HG03135 (cell line): ENCODE measurements at regions not wholly inside any gene's neighbourhood (a gene's known extent, or its start where the extent isn't known, plus 50 kb on each side); places are given as distances from the start of the nearest gene placed in this dataset.
"Not testable (repeated sequence)": the region's sequence is repeated elsewhere in the genome, so short reads cannot be mapped to it uniquely, and the experiment has no call there.

ENCODE experiments used
- ATAC-seq: cut with Tn5 transposase; IDR thresholded peaks from one replicate; pipeline ENCODE4 v1.9.1; 2021; ENCODE audit warnings: mild to moderate bottlenecking, moderate library complexity; ENCODE audit not compliant: unreplicated experiment

GRCh38 chr6:102820098-102820497 is 1426.6 kb downstream of the GRIK2 start:
- no peak for ATAC-seq

GRCh38 chr6:102815207-102815606 is 1421.7 kb downstream of the GRIK2 start:
- no peak for ATAC-seq

DNA sequence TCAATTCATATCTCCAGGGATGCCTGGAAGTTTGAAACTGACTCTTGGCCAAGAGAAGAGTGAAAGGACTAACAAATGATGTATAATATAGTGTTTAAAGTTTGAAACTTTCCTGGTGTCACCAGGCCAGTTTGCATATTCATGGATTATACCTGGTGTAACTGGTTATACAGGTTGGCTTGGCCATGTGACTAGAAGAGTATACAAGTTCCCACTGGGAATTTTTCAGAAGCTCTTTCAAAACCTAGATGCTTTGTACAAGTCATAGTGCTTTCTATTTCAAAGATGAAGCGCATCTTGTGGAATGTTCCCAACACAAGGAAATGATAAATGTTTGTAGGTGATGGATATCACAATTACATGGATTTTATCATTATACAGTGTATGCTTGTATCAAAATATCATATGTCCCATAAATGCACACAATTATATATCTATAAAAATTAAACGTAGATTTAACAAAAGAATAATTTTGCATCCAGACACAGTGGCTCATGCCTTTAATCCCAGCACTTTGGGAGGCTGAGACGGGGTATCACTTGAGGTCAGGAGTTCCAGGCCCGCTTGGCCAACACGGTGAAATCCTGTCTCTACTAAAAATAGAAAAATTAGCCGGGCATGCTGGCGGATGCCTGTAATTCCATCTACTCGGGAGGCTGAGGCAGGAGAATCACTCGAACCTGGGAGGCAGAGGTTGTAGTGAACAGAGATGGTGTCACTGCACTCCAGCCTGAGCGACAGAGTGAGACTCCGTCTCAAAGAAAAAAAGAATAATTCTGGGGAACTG is 1420.2 kb downstream of the GRIK2 start:
- ATAC-seq = no peak

DNA sequence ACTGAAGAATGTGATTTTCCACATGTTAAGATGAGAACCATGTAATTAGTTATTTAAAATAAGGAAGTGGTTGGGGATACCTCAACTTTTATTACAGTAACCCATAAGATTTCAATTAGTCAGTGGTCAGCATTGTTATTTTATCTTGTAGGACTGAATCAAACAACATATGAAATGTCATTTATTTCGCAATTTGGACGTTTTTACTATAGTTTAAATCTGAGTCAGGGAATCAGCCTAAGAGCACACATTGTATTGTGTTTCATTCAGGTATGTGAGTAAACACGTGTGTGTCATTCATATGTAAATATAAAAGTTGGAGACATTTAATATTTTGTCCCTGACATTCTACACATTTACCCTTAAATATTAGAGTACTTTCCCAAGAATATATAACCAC is 1418.7 kb downstream of the GRIK2 start:
- ATAC-seq = no peak

- ATAC-seq = not testable (repeated sequence)
Measured at GRCh38 chr6:102808944-102809505, 1415.5 kb downstream of the GRIK2 start.

DNA sequence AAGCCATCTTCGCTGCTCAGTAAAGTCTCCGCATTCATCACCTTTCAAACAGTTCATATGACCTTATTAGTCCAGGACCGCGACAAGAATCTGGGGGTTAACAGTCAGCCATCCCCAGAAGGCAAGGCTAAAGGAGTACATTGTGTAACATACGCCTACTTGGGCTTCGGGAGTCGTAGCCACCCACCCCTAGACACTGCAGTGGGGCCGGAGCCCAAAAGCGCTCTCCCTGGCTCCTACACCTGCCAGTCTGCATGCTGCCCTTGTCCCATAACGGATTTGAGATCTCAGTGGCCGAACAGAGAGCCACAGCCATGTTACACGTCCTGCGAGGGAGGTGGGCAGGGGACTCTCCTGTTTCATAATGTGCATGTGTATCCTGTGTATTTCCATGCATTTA is 1405.5 kb downstream of the GRIK2 start:
- no peak for ATAC-seq

- no peak for ATAC-seq
Measured at GRCh38 chr6:102798636-102799035, 1405.1 kb downstream of the GRIK2 start.

DNA sequence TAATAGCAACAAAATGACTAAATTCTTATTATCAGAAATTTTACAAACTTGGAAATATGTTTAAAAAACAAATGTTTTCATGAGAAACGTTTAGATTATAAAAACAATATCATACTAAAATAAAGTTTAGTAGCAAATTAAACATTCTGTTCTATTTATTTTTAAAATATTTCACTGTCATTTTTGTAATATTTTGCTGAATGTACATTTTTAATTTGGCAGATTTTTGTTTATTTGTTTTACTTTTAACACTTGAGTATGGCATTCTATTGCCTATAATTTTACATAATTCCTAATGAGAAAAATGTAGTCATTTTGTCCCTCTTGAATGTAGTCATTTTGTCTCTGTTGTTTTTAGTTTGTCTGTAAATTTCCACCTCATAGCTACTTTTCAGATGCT is 1400.2 kb downstream of the GRIK2 start:
- ATAC-seq = no peak

DNA sequence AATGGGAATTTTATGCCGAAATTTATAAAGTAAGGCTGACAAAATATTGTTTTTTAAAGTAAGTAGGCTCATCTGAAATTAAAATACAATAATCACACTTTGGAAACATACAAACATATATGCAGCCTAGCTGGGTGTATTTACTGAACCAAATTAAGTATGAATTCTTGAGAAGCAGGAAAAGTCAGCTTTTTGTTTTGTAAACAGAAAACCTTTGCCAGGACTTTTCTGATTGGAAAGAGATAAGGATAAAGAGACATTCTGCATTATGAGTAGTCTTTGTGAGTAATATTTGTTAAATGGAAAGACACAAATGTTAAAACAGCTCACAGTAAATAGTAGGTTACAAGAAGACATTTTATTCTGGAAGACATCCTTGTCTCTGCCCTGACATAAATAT is 1380.8 kb downstream of the GRIK2 start:
- no peak for ATAC-seq

DNA sequence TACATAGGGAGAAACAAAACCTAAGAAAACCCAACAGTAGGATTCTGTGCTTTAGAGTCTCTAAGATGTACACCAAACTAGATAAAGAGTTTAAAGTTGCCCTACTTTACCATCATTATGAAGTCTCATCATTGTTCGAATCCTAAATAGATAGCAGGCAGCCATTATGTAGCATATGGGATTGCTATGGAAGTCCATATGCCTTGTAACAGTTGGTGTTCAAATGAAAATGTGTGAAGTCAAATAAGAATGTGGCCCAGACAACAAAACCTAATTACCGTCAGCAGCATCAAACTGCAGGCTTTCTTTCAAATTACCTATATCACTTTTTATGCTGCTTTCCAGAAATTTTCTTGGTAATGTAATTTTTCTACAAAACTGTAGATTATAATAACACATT is 1380.1 kb downstream of the GRIK2 start:
- no peak for ATAC-seq

DNA sequence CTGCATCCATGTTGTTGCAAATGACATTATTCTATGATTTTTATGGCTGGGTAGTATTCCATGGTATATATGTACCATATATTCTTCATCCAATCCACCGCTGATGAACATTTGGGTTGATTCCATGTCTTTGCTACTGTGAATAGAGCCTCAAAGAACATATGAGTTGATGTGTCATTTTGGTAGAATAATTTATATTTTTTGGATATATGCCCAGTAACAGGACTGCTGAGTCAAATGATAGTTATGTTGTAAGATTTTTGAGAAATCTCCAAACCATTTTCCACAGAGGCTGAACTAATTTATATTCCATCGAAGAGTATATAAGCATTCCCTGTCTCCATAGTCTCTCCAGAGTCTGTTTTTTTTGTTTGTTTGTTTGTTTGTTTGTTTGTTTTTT is 1373.5 kb downstream of the GRIK2 start:
- ATAC-seq = no peak

DNA sequence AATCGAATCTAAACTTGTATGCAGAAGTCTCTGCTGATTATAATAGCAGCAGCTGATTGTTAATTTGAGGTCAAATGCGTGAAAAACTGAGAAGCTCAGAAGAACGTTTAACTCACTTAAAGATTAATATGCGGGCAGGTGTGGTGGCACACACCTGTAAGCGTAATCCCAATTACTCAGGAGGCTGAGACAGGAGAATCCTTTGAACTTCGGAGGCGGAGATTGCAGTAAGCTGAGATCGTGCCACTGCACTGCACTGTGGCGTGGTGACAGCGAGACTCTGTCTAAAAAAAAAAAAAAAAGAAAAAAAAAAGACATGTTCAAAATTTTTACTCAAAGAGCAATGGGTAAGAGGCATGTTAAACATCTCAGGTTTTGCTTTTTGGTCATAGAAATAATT is 1370.8 kb downstream of the GRIK2 start:
- no peak for ATAC-seq

DNA sequence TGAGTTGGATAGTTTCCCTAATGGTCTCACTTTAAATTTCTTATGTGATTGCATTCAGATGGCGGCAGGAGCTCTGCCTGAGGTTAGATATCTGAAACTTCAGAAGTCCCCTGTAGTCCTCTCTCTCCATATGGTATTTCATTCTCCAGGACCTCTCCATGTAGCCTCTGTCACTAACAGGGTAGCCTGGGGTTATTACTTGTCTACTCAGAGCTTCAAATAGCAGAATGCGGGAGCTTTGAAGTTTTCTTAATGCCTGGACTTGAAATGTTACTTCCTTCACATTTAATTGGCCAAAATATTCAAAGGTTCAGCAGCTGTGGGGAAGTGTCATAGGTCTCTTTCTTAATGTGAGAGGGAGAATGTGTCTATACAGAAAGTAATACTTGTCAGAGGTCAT is 1370.4 kb downstream of the GRIK2 start:
- no peak for ATAC-seq

- ATAC-seq = no peak
Measured at GRCh38 chr6:102761872-102762271, 1368.4 kb downstream of the GRIK2 start.

GRCh38 chr6:102759415-102759814 is 1365.9 kb downstream of the GRIK2 start:
- no peak for ATAC-seq

DNA sequence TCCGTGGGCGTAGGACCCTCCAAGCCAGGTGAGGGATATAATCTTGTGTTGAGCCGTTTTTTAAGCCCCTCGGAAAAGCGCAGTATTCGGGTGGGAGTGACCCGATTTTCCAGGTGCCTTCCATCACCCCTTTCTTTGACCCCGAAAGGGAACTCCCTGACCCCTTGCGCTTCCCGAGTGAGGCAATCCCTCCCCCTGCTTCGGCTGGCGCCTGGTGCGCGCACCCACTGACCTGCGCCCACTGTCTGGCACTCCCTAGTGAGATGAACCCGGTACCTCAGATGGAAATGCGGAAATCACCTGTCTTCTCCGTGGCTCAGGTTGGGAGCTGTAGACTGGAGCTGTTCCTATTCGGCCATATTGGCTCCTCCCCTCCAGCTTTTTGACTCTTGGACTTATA is 1365.0 kb downstream of the GRIK2 start:
- ATAC-seq = not testable (repeated sequence)

- no peak for ATAC-seq
Measured at GRCh38 chr6:102749210-102749971, 1355.9 kb downstream of the GRIK2 start.

DNA sequence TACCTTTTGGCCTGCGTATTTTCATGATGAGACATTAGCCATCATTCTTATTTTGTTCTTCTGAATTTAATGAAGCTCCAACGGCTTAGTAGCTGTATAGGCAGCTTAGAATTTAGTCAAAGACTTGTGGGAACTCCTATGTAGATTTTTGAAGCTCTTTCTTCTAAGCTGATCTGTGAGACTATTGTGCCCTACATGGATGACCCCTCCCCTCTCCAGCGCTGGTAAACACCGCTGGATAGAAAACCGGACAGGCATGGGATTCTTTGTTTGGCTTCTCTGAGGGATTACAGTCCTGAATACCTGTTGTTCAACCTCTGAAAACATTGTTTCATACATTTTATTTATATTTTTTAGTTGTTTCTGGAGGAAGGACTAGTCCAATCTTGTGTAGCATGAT is 1353.4 kb downstream of the GRIK2 start:
- ATAC-seq = no peak

DNA sequence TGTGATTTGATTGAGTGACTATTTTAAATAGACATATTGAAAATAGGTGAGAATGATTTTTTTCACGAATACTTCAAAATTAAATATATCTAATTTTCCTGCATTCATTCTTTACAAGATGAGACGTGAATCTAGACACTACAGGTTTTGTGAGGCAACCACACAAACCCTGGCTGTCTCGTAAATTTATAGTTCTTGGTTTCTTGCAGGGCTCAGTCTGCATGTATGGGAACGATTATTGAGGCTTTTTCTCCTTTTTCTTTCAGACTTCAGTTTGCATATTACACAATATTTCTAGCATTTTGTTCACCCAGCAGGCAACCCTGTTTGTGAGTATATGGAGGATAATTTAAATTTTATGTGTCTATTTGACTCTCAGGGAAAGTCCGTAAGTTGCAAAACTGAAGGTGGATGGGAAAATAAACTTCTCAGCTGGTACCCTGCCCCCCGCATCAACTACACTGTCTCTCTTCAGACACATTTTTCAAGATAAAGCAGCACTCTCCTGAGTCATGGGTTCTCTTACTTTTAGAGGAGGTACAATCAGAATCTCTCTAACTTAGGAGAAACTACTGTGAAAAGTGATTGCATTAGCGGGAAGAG is 1349.3 kb downstream of the GRIK2 start:
- ATAC-seq = no peak

- ATAC-seq = no peak
Measured at GRCh38 chr6:102742028-102742427, 1348.5 kb downstream of the GRIK2 start.

DNA sequence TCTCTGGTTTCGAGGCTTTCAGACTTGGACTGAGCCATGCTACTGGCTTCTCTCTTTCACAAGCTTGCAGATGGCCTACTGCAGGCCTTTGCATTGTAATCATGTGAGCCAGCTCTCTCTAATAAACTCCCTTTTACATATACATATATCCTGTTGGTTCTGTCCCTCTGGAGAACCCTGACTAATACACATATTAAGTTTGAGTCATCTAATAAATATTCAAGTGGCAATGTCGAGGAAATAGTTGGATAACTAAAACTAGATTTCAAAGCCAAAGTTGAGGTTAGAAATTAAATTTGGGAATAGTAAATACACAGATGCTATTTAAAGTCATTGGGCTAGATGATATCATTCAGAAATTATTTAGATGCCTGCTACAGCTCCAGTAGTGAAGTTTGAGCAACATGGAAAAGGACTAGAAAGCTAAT is 1343.4 kb downstream of the GRIK2 start:
- no peak for ATAC-seq

DNA sequence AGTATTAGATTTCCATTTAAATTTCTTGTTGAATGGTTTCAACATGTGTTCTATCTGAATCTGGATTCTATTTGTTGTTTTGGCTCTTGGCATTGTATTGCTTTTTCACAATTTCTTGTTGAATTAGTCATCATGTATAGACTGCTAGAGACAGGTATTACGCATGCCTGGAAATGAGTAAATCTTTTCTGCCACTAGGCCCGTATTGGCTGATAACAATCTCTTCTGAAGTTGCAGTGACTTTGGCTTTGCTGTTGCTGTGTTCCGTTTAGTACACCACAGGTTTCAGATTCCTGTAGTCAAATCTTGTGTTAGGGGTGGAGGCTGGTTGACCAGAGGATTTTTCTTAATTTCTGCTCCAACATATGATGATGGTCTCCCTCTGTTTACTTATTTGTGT is 1339.4 kb downstream of the GRIK2 start:
- no peak for ATAC-seq
